ENCODE measurements at regions not wholly inside any gene's neighbourhood (a gene's known extent, or its start where the extent isn't known, plus 50 kb on each side); places are given as distances from the start of the nearest gene placed in this dataset.

DNA sequence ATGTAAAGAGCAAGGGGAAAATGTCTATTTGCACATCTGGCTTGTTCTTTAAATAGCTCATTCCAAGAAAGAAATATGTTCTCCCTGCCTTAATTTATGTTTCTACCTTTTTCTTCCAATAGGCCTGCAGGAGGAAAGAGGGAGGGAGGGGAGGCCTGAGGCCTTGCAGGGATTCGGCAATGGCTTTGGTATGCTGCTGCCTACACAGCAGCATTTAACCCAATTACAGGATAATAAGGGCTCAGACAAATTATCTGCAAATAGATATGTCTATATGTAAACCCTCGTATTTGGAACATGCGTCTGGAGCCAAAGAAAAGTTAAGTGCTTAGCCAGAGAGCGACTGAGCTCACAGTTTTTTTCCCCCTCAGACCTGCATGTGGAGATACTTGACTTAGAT lies 277.2 kb downstream of the CDC5L start:
- Histone ChIP-seq H3K9me3 (ENCODE audit: insufficient read depth, low read length, severe bottlenecking) (no peaks in the 10 kb centered on the region), H3K4me3 (ENCODE audit: low read depth in 1 of 2, low read length in 2 of 2) (no peak overlapping the region), H3K27me3 (ENCODE audit: insufficient read depth, low read length, poor library complexity) (no peaks in the 10 kb centered on the region), H3K27ac (ENCODE audit: low read length) (no peak overlapping the region), H3K79me2 (ENCODE audit: insufficient read depth, low read length) (no peaks in the 10 kb centered on the region), H3K4me2 (ENCODE audit: insufficient read depth, low read length) (no peak overlapping the region), H2AFZ (ENCODE audit: low read depth, low read length) (no peak overlapping the region), H4K20me1 (ENCODE audit: insufficient read depth, low read length) (no peaks in the 10 kb centered on the region), H3K36me3 (ENCODE audit: insufficient read depth, low read length) (no peaks in the 10 kb centered on the region), H3K9ac (ENCODE audit: low read depth, low read length) (no peak overlapping the region), H3K4me1 (ENCODE audit: insufficient read depth, low read length) (no peaks in the 10 kb centered on the region)
- TF ChIP-seq, protein P1, sequence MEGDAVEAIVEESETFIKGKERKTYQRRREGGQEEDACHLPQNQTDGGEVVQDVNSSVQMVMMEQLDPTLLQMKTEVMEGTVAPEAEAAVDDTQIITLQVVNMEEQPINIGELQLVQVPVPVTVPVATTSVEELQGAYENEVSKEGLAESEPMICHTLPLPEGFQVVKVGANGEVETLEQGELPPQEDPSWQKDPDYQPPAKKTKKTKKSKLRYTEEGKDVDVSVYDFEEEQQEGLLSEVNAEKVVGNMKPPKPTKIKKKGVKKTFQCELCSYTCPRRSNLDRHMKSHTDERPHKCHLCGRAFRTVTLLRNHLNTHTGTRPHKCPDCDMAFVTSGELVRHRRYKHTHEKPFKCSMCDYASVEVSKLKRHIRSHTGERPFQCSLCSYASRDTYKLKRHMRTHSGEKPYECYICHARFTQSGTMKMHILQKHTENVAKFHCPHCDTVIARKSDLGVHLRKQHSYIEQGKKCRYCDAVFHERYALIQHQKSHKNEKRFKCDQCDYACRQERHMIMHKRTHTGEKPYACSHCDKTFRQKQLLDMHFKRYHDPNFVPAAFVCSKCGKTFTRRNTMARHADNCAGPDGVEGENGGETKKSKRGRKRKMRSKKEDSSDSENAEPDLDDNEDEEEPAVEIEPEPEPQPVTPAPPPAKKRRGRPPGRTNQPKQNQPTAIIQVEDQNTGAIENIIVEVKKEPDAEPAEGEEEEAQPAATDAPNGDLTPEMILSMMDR (IDR thresholded peaks at IDR 0.05; ENCODE audit: borderline replicate concordance, extremely low read depth, low read length, poor library complexity, severe bottlenecking) = no peak
- TF ChIP-seq EZH2 (IDR thresholded peaks at IDR 0.05; ENCODE audit: borderline replicate concordance, low read depth, low read length, severe bottlenecking) = no peak
- ATAC-seq (ENCODE audit: insufficient read depth, low read depth) = no peak
- no peak for DNase-seq

DNA sequence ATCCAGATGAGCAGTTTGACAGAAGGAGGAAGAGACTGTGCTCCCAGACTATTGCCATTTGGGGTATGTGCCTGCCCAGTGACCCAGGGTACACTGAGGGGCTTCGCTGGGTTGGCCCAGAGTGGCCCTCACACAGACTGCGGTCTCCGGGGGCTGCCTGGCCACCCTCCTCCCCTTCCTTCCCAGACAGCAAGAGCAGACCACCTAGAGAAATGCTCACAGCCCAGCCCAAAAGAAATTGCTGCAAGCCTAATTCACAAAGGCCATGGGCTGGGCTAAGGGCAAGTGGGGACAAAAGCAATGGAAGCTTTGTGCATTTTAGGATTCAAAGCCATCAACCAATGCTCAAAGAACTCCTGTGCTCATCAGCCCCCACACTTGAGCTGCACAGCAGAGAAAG lies 277.6 kb downstream of the CDC5L start:
- TF ChIP-seq, protein P1 (IDR thresholded peaks at IDR 0.05; ENCODE audit: borderline replicate concordance, extremely low read depth, low read length, poor library complexity, severe bottlenecking) = no peak
- no peak for TF ChIP-seq EZH2 (IDR thresholded peaks at IDR 0.05; ENCODE audit: borderline replicate concordance, low read depth, low read length, severe bottlenecking)
- Histone ChIP-seq H3K9me3 (ENCODE audit: insufficient read depth, low read length, severe bottlenecking) (no peaks in the 10 kb centered on the region), H3K4me3 (ENCODE audit: low read depth in 1 of 2, low read length in 2 of 2) (no peak overlapping the region), H3K27ac (ENCODE audit: low read length) (no peak overlapping the region), H3K4me2 (ENCODE audit: insufficient read depth, low read length) (no peak overlapping the region), H4K20me1 (ENCODE audit: insufficient read depth, low read length) (no peaks in the 10 kb centered on the region), H3K4me1 (ENCODE audit: insufficient read depth, low read length) (no peaks in the 10 kb centered on the region), H3K36me3 (ENCODE audit: insufficient read depth, low read length) (no peaks in the 10 kb centered on the region), H3K79me2 (ENCODE audit: insufficient read depth, low read length) (no peaks in the 10 kb centered on the region), H3K9ac (ENCODE audit: low read depth, low read length) (no peak overlapping the region), H2AFZ (ENCODE audit: low read depth, low read length) (no peak overlapping the region), H3K27me3 (ENCODE audit: insufficient read depth, low read length, poor library complexity) (no peaks in the 10 kb centered on the region)
- no peak for DNase-seq
- ATAC-seq (ENCODE audit: insufficient read depth, low read depth) = no peak

DNA sequence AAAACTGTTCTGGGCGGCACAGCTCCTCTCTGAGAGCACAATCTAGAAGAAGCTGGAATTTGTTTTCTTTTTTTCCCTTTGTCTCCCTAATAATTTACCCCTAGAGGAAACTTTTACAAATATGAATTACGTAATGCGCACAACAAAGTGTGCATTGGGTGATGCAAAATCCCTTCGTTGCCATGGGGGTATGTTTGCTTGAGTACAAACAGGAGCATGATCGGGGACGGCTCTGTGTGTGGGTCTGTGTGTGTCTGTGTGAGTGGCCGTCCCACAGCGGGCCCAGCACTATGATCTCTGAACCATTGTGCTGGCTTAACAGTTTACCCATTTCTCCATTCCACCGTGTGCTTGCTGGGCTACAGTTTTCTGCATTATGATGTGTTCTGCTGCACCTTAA lies 278.2 kb downstream of the CDC5L start:
- no peaks in the 10 kb centered on the region for H3K4me1 ChIP-seq (ENCODE audit: insufficient read depth, low read length)
- no peak overlapping the region for H2AFZ ChIP-seq (ENCODE audit: low read depth, low read length)
- H3K79me2 ChIP-seq (ENCODE audit: insufficient read depth, low read length) = no peaks in the 10 kb centered on the region
- H3K4me2 ChIP-seq (ENCODE audit: insufficient read depth, low read length) = no peak overlapping the region
- DNase-seq (no peak), ATAC-seq (ENCODE audit: insufficient read depth, low read depth) (no peak)
- no peaks in the 10 kb centered on the region for H3K36me3 ChIP-seq (ENCODE audit: insufficient read depth, low read length)
- no peak overlapping the region for H3K27ac ChIP-seq (ENCODE audit: low read length)
- no peaks in the 10 kb centered on the region for H4K20me1 ChIP-seq (ENCODE audit: insufficient read depth, low read length)
- H3K9ac ChIP-seq (ENCODE audit: low read depth, low read length) = no peak overlapping the region
- H3K4me3 ChIP-seq (ENCODE audit: low read depth in 1 of 2, low read length in 2 of 2) = no peak overlapping the region
- TF ChIP-seq EZH2 (IDR thresholded peaks at IDR 0.05; ENCODE audit: borderline replicate concordance, low read depth, low read length, severe bottlenecking) = no peak
- TF ChIP-seq, protein P1 (IDR thresholded peaks at IDR 0.05; ENCODE audit: borderline replicate concordance, extremely low read depth, low read length, poor library complexity, severe bottlenecking) = no peak
- no peaks in the 10 kb centered on the region for H3K9me3 ChIP-seq (ENCODE audit: insufficient read depth, low read length, severe bottlenecking)
- H3K27me3 ChIP-seq (ENCODE audit: insufficient read depth, low read length, poor library complexity) = no peaks in the 10 kb centered on the region

DNA sequence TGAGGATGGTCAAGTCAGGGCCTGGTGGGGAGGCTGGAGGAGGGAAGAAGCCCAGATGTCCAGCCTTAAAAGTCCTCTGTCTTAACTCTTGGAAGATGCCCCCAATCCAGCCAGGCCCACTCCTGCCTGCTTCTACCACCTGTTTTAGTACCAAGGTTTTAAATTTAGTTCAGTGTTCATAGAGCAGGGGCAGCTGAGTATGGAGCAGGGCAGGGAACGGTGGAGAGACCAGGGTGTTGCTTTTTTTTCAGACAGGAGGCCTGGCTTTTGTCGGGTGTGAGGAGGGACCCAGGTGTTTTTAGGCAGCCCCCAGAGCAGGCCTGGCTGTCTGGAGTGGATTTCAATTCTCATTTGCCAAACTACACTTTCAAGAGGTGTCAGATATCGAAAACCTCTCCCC lies 278.8 kb downstream of the CDC5L start:
- no peaks in the 10 kb centered on the region for H3K4me1 ChIP-seq (ENCODE audit: insufficient read depth, low read length)
- H3K27ac ChIP-seq (ENCODE audit: low read length) = no peak overlapping the region
- no peaks in the 10 kb centered on the region for H3K79me2 ChIP-seq (ENCODE audit: insufficient read depth, low read length)
- no peak for DNase-seq
- no peaks in the 10 kb centered on the region for H3K9me3 ChIP-seq (ENCODE audit: insufficient read depth, low read length, severe bottlenecking)
- H3K4me3 ChIP-seq (ENCODE audit: low read depth in 1 of 2, low read length in 2 of 2) = no peak overlapping the region
- no peak overlapping the region for H3K4me2 ChIP-seq (ENCODE audit: insufficient read depth, low read length)
- no peaks in the 10 kb centered on the region for H4K20me1 ChIP-seq (ENCODE audit: insufficient read depth, low read length)
- H3K36me3 ChIP-seq (ENCODE audit: insufficient read depth, low read length) = no peaks in the 10 kb centered on the region
- TF ChIP-seq, protein P1 (IDR thresholded peaks at IDR 0.05; ENCODE audit: borderline replicate concordance, extremely low read depth, low read length, poor library complexity, severe bottlenecking) = no peak
- TF ChIP-seq EZH2 (IDR thresholded peaks at IDR 0.05; ENCODE audit: borderline replicate concordance, low read depth, low read length, severe bottlenecking) = no peak
- H3K27me3 ChIP-seq (ENCODE audit: insufficient read depth, low read length, poor library complexity) = no peaks in the 10 kb centered on the region
- no peak for ATAC-seq (ENCODE audit: insufficient read depth, low read depth)
- no peak overlapping the region for H2AFZ ChIP-seq (ENCODE audit: low read depth, low read length)
- H3K9ac ChIP-seq (ENCODE audit: low read depth, low read length) = no peak overlapping the region
